ENCODE measurements at regions not wholly inside any gene's neighbourhood (a gene's known extent, or its start where the extent isn't known, plus 50 kb on each side); places are given as distances from the start of the nearest gene placed in this dataset.

- no peak for DNase-seq (ENCODE audit: low spot score)
- no peak for TF ChIP-seq CTCF (IDR thresholded peaks at IDR 0.05; ENCODE audit: borderline replicate concordance, control extremely low read depth, extremely low read depth, insufficient read depth, missing control alignments)
- in situ Hi-C loops (cut with MboI; ENCODE audit: low sequenced_read_pairs, unreplicated experiment) = no loop called here
These were observed 368.2 kb upstream of the NR3C2 start for GRCh38 chr4:148810461-148810860.

- in situ Hi-C loops (cut with MboI; ENCODE audit: low sequenced_read_pairs, unreplicated experiment) = no loop called here
- no peak for TF ChIP-seq CTCF (IDR thresholded peaks at IDR 0.05; ENCODE audit: borderline replicate concordance, control extremely low read depth, extremely low read depth, insufficient read depth, missing control alignments)
- DNase-seq (ENCODE audit: low spot score) = no peak
These were observed 366.2 kb upstream of the NR3C2 start for GRCh38 chr4:148808416-148808815.

- in situ Hi-C loops (cut with MboI; ENCODE audit: low sequenced_read_pairs, unreplicated experiment) = no loop called here
- TF ChIP-seq CTCF (IDR thresholded peaks at IDR 0.05; ENCODE audit: borderline replicate concordance, control extremely low read depth, extremely low read depth, insufficient read depth, missing control alignments) = no peak
- DNase-seq (ENCODE audit: low spot score) = no peak
These were observed 358.7 kb upstream of the NR3C2 start for GRCh38 chr4:148800940-148801339.

- in situ Hi-C loops (cut with MboI; ENCODE audit: low sequenced_read_pairs, unreplicated experiment) = no loop called here
- no peak for DNase-seq (ENCODE audit: low spot score)
- TF ChIP-seq CTCF (IDR thresholded peaks at IDR 0.05; ENCODE audit: borderline replicate concordance, control extremely low read depth, extremely low read depth, insufficient read depth, missing control alignments) = no peak
These were observed 358.2 kb upstream of the NR3C2 start for GRCh38 chr4:148800336-148800885.

- TF ChIP-seq CTCF (IDR thresholded peaks at IDR 0.05; ENCODE audit: borderline replicate concordance, control extremely low read depth, extremely low read depth, insufficient read depth, missing control alignments) = no peak
- DNase-seq (ENCODE audit: low spot score) = no peak
- in situ Hi-C loops (cut with MboI; ENCODE audit: low sequenced_read_pairs, unreplicated experiment) = no loop called here
These were observed 353.1 kb upstream of the NR3C2 start for GRCh38 chr4:148795156-148795864.

- TF ChIP-seq CTCF (IDR thresholded peaks at IDR 0.05; ENCODE audit: borderline replicate concordance, control extremely low read depth, extremely low read depth, insufficient read depth, missing control alignments) = no peak
- in situ Hi-C loops (cut with MboI; ENCODE audit: low sequenced_read_pairs, unreplicated experiment) = no loop called here
These were observed 351.0 kb upstream of the NR3C2 start for GRCh38 chr4:148793221-148793620.

More at GRCh38 chr4:148793221-148793620, 351.0 kb upstream of the NR3C2 start:
- no peak for DNase-seq (ENCODE audit: low spot score)
